Karpas-422 (cell line): ENCODE measurements at regions not wholly inside any gene's neighbourhood (a gene's known extent, or its start where the extent isn't known, plus 50 kb on each side); places are given as distances from the start of the nearest gene placed in this dataset.
"Not testable (repeated sequence)": the region's sequence is repeated elsewhere in the genome, so short reads cannot be mapped to it uniquely, and the experiment has no call there.

Source experiments
- DNase-seq: peaks from one replicate; pipeline ENCODE4 v3.0.0-alpha.2; 2015
- H2AFZ ChIP-seq: fragments of 200-600 bp; sonication (generic); 2 replicates; pipeline ENCODE4 v1.6.1; 2014; ENCODE audit warnings: antibody characterized with exemption, low read length, mixed read lengths
- H3K27ac ChIP-seq: fragments of 200-600 bp; sonication (generic); 2 replicates; pipeline ENCODE4 v1.5.1; 2014; ENCODE audit warnings: mild to moderate bottlenecking, low read length, moderate library complexity
- H3K27me3 ChIP-seq: fragments of 200-600 bp; sonication (generic); 2 replicates; pipeline ENCODE4 v1.6.1; 2014; ENCODE audit warnings: low read length, mixed read lengths
- H3K36me3 ChIP-seq: fragments of 200-600 bp; sonication (generic); 2 replicates; pipeline ENCODE4 v1.6.1; 2014; ENCODE audit warnings: low read length, mixed read lengths; ENCODE audit not compliant: insufficient read depth
- H3K4me1 ChIP-seq: fragments of 200-600 bp; sonication (generic); 2 replicates; pipeline ENCODE4 v1.6.1; 2014; ENCODE audit warnings: mild to moderate bottlenecking, low read length, mixed read lengths
- H3K4me2 ChIP-seq: fragments of 200-600 bp; sonication (generic); 2 replicates; pipeline ENCODE4 v1.6.1; 2014; ENCODE audit warnings: low read length, low read depth, mild to moderate bottlenecking; ENCODE audit not compliant: poor library complexity, severe bottlenecking
- H3K4me3 ChIP-seq: fragments of 200-600 bp; sonication (generic); 2 replicates; pipeline ENCODE4 v1.5.1; 2014; ENCODE audit warnings: mild to moderate bottlenecking, antibody characterized with exemption, low read length, mixed read lengths
- H3K79me2 ChIP-seq: fragments of 200-600 bp; sonication (generic); 2 replicates; pipeline ENCODE4 v1.6.1; 2014; ENCODE audit warnings: mild to moderate bottlenecking, low read length, mixed read lengths
- H3K9ac ChIP-seq: fragments of 200-600 bp; sonication (generic); 2 replicates; pipeline ENCODE4 v1.6.0; 2014; ENCODE audit warnings: low read length
- H3K9me2 ChIP-seq: fragments of 200-600 bp; sonication (generic), shearing (Covaris generic); replicated peaks from 2 replicates; pipeline ENCODE4 v1.6.0; 2014; ENCODE audit warnings: mild to moderate bottlenecking, low read length, moderate library complexity; ENCODE audit not compliant: insufficient read depth
- H3K9me3 ChIP-seq: fragments of 300-700, 200-600 bp; sonication (generic); 2 replicates; pipeline ENCODE4 v1.6.1; 2014; ENCODE audit warnings: low read length, mixed read lengths
- H4K20me1 ChIP-seq: fragments of 200-600 bp; sonication (generic); 2 replicates; pipeline ENCODE4 v1.6.1; 2014; ENCODE audit warnings: mild to moderate bottlenecking, antibody characterized with exemption, low read length, low read depth; ENCODE audit not compliant: insufficient read depth

DNA sequence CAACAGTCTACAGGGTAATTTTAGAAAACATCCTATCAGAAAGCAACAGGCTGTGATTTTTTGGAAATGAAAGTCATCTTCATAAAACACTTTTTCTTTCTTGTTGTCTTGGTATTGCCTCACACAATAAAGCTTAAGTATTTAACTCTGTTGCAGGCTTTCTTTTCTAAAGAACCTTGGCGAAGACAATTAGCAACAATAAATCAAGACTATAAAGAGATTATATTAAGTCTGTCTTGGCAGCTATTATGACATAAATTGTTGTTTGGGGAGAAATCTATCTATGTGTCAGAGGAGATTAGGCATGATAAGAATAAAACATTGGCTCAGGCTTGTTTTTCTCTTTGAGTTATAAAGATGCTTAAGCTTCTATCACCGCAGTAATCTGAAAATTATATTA is 1774.8 kb downstream of the ARAP2 start:
- no peaks in the 10 kb centered on the region for H3K79me2 ChIP-seq
- H3K4me1 ChIP-seq, result no peaks in the 10 kb centered on the region
- H3K9ac ChIP-seq, result no peak overlapping the region
- H3K4me3 ChIP-seq, result no peak overlapping the region
- H3K36me3 ChIP-seq, result no peaks in the 10 kb centered on the region
- H3K9me3 ChIP-seq, result peaks cover 35% of the 10 kb centered on the region
- H3K4me2 ChIP-seq, result no peak overlapping the region
- no peak overlapping the region for H2AFZ ChIP-seq
- H3K27me3 ChIP-seq, result no peaks in the 10 kb centered on the region
- DNase-seq, result no peak
- no peaks in the 10 kb centered on the region for H3K9me2 ChIP-seq
- H3K27ac ChIP-seq, result no peak overlapping the region
- no peaks in the 10 kb centered on the region for H4K20me1 ChIP-seq

DNA sequence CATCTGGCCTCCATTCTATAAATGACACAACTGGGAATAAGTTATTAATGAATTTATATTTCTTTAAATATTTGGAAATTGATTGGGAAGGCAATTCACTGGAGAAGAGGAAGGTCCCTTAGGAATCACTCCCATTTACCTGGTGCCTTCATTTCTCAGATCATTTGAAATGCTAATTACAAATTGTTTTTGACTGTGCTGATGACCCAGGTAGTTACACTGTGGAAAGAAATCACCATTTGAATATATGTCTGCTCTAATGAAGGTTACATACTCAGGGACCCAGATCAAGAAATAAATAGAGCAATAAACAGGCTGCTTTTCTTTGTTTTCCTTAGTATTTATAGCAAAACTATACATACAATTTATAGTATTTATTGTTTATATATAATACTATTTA is 1759.1 kb downstream of the ARAP2 start:
- Histone ChIP-seq H4K20me1 (no peaks in the 10 kb centered on the region), H3K27me3 (no peaks in the 10 kb centered on the region), H2AFZ (no peak overlapping the region), H3K4me2 (no peak overlapping the region), H3K9me2 (no peaks in the 10 kb centered on the region), H3K36me3 (no peaks in the 10 kb centered on the region), H3K4me1 (no peaks in the 10 kb centered on the region), H3K9ac (no peak overlapping the region), H3K27ac (no peak overlapping the region), H3K79me2 (no peaks in the 10 kb centered on the region), H3K9me3 (peaks cover 16% of the 10 kb centered on the region), H3K4me3 (no peak overlapping the region)
- no peak for DNase-seq

DNA sequence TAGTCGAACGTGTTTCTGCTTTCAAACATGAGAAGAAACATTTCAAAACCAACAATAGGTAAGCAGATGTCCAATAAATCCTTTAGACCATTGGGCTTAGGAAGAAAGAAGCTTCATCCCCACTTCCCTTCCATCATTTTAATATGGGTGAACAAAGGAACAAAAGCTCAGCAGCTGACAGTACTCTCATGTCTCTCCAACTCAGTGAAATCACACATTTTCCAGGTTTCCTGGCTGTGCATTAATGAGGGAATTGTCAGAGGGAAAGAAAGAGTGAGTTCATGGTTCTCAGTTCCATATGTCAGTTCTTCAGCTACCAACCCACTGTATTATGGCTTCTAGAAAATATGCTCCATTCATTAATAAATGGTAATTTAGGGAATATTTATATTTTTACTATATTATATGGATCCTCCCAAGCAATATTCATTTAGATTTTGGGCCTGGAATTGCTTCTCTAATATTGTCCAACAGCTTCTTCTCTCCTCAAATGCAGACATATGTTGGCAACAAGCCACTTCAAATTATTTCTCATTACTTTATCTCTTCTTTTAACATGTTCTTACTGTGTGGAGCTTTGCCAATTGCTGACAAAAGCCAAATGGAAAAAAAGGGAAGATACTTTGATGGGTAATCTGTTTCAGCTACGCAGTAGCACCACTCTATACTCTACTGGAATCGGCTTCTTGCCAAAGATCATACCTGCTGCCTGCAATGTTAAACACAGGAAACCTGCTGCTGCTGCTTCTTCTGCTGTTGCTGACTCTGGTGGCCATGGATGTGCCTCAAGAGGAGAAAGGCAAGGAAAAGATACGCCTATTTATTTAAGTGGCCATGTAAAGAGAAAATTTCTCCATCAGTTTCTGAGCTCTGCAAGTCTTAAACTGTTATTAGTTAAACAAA is 1757.6 kb downstream of the ARAP2 start:
- H2AFZ ChIP-seq, result no peak overlapping the region
- DNase-seq, result no peak
- no peaks in the 10 kb centered on the region for H3K79me2 ChIP-seq
- H4K20me1 ChIP-seq, result no peaks in the 10 kb centered on the region
- H3K9me2 ChIP-seq, result no peaks in the 10 kb centered on the region
- H3K36me3 ChIP-seq, result no peaks in the 10 kb centered on the region
- H3K4me2 ChIP-seq, result no peak overlapping the region
- H3K27me3 ChIP-seq, result no peaks in the 10 kb centered on the region
- no peak overlapping the region for H3K27ac ChIP-seq
- H3K9me3 ChIP-seq, result peaks cover 20% of the 10 kb centered on the region
- H3K9ac ChIP-seq, result no peak overlapping the region
- no peaks in the 10 kb centered on the region for H3K4me1 ChIP-seq
- no peak overlapping the region for H3K4me3 ChIP-seq

DNA sequence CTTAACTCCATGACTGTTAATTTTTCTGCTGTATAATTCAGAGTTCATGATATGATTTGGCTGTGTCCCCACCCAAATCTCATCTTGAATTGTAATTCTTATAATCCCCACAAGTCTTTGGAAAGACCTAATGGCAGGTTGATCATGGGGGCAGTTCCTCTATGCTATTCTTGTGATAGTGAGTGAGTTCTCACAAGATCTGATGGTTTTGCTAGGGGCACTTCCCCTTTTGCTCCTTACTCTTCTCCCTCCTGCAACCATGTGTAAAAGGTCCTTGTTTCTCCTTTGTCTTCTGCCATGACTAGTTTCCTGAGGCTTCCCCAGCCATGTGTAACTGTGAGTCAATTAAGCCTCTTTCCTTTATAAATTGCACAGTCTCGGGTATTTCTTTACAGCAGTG is 1751.9 kb downstream of the ARAP2 start:
- H2AFZ ChIP-seq, result no peak overlapping the region
- H3K36me3 ChIP-seq, result no peaks in the 10 kb centered on the region
- H3K4me3 ChIP-seq, result no peak overlapping the region
- DNase-seq, result no peak
- H4K20me1 ChIP-seq, result no peaks in the 10 kb centered on the region
- H3K9me2 ChIP-seq, result no peaks in the 10 kb centered on the region
- no peaks in the 10 kb centered on the region for H3K4me1 ChIP-seq
- no peak overlapping the region for H3K4me2 ChIP-seq
- H3K79me2 ChIP-seq, result no peaks in the 10 kb centered on the region
- H3K9ac ChIP-seq, result no peak overlapping the region
- H3K27me3 ChIP-seq, result no peaks in the 10 kb centered on the region
- no peak overlapping the region for H3K27ac ChIP-seq
- H3K9me3 ChIP-seq, result peaks cover 29% of the 10 kb centered on the region

DNA sequence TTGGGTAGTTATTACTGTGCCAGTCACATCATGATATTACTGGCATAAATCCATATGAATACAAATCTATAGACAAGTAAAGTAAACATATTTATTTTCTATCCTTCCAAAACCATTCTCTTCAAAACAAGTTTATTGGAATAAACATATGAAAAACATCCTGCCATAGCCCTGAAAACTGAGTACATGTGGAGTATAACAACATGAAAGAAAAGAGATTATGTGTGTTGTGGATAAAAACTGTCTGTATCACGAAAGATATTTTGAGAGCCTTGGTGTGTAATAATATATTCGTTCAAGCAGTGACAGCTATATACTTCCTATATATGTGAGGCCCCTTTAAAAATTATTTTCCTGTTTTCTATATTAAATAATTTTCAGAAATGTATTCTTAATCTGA is 1742.2 kb downstream of the ARAP2 start:
- Histone ChIP-seq H3K4me1 (no peaks in the 10 kb centered on the region), H3K4me2 (no peak overlapping the region), H2AFZ (no peak overlapping the region), H3K79me2 (no peaks in the 10 kb centered on the region), H3K27me3 (no peaks in the 10 kb centered on the region), H3K4me3 (no peak overlapping the region), H3K9me3 (peaks cover 22% of the 10 kb centered on the region), H3K36me3 (no peaks in the 10 kb centered on the region), H3K9me2 (no peaks in the 10 kb centered on the region), H4K20me1 (no peaks in the 10 kb centered on the region), H3K9ac (no peak overlapping the region), H3K27ac (no peak overlapping the region)
- DNase-seq, result no peak

DNA sequence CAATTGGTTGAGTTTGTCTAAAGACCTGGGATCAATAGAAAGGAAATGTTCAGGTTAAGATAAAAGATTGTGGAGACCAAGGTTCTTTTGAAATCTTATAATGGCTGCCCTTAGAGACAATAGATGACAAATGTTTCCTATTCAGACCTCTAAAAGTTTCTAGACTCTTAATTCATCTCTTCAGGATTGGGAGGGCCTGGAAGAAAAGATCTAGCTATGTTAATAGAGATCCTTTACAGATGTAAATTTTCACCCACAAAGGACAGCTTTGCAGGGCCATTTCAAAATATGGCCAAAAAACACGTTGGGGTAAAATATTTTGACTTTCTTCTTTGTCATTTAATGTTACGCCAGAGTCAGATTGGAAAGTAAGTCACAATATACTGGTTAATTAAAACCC is 1739.6 kb downstream of the ARAP2 start:
- H2AFZ ChIP-seq, H4K20me1 ChIP-seq, H3K9ac ChIP-seq, H3K4me2 ChIP-seq, H3K27ac ChIP-seq, H3K4me1 ChIP-seq, H3K4me3 ChIP-seq, H3K27me3 ChIP-seq, H3K79me2 ChIP-seq, H3K9me2 ChIP-seq, DNase-seq, H3K36me3 ChIP-seq: not testable (repeated sequence)
- H3K9me3 ChIP-seq, result peaks cover 20% of the 10 kb centered on the region

DNA sequence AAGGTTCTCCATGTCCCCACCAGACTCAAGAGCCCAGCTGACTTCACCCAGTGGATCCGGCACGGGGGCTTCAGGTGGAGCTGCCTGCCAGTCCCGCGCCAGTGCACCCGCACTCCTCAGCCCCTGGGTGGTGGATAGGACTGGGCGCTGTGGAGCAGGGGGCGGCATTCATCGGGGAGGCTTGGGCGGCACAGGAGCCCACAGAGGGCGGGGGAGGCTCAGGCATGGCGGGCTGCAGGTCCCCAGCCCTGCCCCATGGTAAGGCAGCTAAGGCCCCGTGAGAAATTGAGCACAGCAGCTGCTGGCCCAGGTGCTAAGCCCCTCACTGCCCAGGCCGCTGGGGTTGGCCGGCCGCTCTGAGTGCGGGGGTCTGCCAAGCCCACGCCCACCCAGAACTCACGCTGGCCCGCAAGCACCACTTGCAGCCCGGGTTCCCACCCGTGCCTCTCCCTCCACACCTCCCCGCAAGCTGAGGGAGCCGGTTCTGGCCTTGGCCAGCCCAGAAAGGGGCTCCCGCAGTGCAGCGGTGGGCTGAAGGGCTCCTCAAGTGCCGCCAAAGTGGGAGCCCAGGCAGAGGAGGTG is 1737.7 kb downstream of the ARAP2 start:
- H3K4me1 ChIP-seq, H4K20me1 ChIP-seq, H3K4me2 ChIP-seq, H3K4me3 ChIP-seq, H2AFZ ChIP-seq, H3K9me2 ChIP-seq, H3K36me3 ChIP-seq, DNase-seq, H3K79me2 ChIP-seq, H3K27ac ChIP-seq, H3K27me3 ChIP-seq, H3K9ac ChIP-seq: not testable (repeated sequence)
- peaks cover 18% of the 10 kb centered on the region for H3K9me3 ChIP-seq

DNA sequence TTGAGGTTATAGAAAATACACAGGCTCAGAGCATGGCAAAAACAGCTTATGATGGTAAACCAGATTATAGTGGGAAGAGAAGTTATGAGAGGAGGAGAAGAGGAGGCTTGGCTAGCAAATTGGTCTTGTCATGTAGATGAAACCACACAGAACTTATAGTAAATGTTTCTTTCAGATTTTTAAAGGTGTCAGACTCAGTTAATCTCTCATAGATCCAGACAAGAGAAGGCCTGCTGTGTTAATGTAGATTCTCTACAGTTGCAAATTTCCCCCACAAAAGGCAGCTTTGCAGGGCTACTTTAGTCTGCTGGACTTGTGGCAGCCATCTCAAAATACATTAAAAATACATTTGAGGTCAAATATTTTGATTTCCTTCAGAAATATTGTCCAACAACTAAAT is 1731.7 kb downstream of the ARAP2 start:
- Histone ChIP-seq H3K27ac (no peak overlapping the region), H2AFZ (no peak overlapping the region), H3K4me2 (no peak overlapping the region), H3K4me1 (no peaks in the 10 kb centered on the region), H3K9me3 (peaks cover 22% of the 10 kb centered on the region), H3K9me2 (no peaks in the 10 kb centered on the region), H3K79me2 (no peaks in the 10 kb centered on the region), H3K27me3 (no peaks in the 10 kb centered on the region), H4K20me1 (no peaks in the 10 kb centered on the region), H3K9ac (no peak overlapping the region), H3K36me3 (no peaks in the 10 kb centered on the region), H3K4me3 (no peak overlapping the region)
- no peak for DNase-seq
